ENCODE measurements at regions not wholly inside any gene's neighbourhood (a gene's known extent, or its start where the extent isn't known, plus 50 kb on each side); places are given as distances from the start of the nearest gene placed in this dataset.

- Mint-ChIP-seq H3K27ac (ENCODE audit: unreplicated experiment) (no peak overlapping the region), H3K27me3 (ENCODE audit: unreplicated experiment) (no peaks in the 10 kb centered on the region), H3K9me3 (ENCODE audit: unreplicated experiment) (no peaks in the 10 kb centered on the region), H3K4me1 (ENCODE audit: unreplicated experiment) (no peaks in the 10 kb centered on the region), H3K36me3 (ENCODE audit: unreplicated experiment) (no peaks in the 10 kb centered on the region), H3K4me3 (ENCODE audit: unreplicated experiment) (no peak overlapping the region)
- no peak for DNase-seq (ENCODE audit: extremely low spot score, unreplicated experiment)
- no peak for TF ChIP-seq CTCF (IDR thresholded peaks at IDR 0.05)
These were observed 1085.3 kb upstream of the PCDH10 start for GRCh38 chr4:132063829-132064228.

GRCh38 chr4:132065940-132066495, 1083.1 kb upstream of the PCDH10 start:
- DNase-seq (ENCODE audit: extremely low spot score, unreplicated experiment) = no peak
- Mint-ChIP-seq H3K27me3 (ENCODE audit: unreplicated experiment) (no peaks in the 10 kb centered on the region), H3K9me3 (ENCODE audit: unreplicated experiment) (no peaks in the 10 kb centered on the region), H3K4me3 (ENCODE audit: unreplicated experiment) (no peak overlapping the region), H3K4me1 (ENCODE audit: unreplicated experiment) (no peaks in the 10 kb centered on the region), H3K36me3 (ENCODE audit: unreplicated experiment) (no peaks in the 10 kb centered on the region), H3K27ac (ENCODE audit: unreplicated experiment) (no peak overlapping the region)
- no peak for TF ChIP-seq CTCF (IDR thresholded peaks at IDR 0.05)

GRCh38 chr4:132071815-132072214, 1077.3 kb upstream of the PCDH10 start:
- no peaks in the 10 kb centered on the region for H3K4me1 Mint-ChIP-seq (ENCODE audit: unreplicated experiment)
- no peak overlapping the region for H3K4me3 Mint-ChIP-seq (ENCODE audit: unreplicated experiment)
- H3K9me3 Mint-ChIP-seq (ENCODE audit: unreplicated experiment) = no peaks in the 10 kb centered on the region
- DNase-seq (ENCODE audit: extremely low spot score, unreplicated experiment) = no peak
- no peak overlapping the region for H3K27ac Mint-ChIP-seq (ENCODE audit: unreplicated experiment)
- no peak for TF ChIP-seq CTCF (IDR thresholded peaks at IDR 0.05)
- H3K36me3 Mint-ChIP-seq (ENCODE audit: unreplicated experiment) = no peaks in the 10 kb centered on the region
- no peaks in the 10 kb centered on the region for H3K27me3 Mint-ChIP-seq (ENCODE audit: unreplicated experiment)

GRCh38 chr4:132076829-132077228, 1072.3 kb upstream of the PCDH10 start:
- Mint-ChIP-seq H3K36me3 (ENCODE audit: unreplicated experiment) (no peaks in the 10 kb centered on the region), H3K27me3 (ENCODE audit: unreplicated experiment) (no peaks in the 10 kb centered on the region), H3K4me3 (ENCODE audit: unreplicated experiment) (no peak overlapping the region), H3K9me3 (ENCODE audit: unreplicated experiment) (no peaks in the 10 kb centered on the region), H3K27ac (ENCODE audit: unreplicated experiment) (no peak overlapping the region), H3K4me1 (ENCODE audit: unreplicated experiment) (no peaks in the 10 kb centered on the region)
- TF ChIP-seq CTCF (IDR thresholded peaks at IDR 0.05) = no peak
- no peak for DNase-seq (ENCODE audit: extremely low spot score, unreplicated experiment)

GRCh38 chr4:132085105-132085504, 1064.0 kb upstream of the PCDH10 start:
- Mint-ChIP-seq H3K4me3 (ENCODE audit: unreplicated experiment) (no peak overlapping the region), H3K27ac (ENCODE audit: unreplicated experiment) (no peak overlapping the region), H3K27me3 (ENCODE audit: unreplicated experiment) (no peaks in the 10 kb centered on the region)

More at GRCh38 chr4:132085105-132085504, 1064.0 kb upstream of the PCDH10 start:
- TF ChIP-seq CTCF (IDR thresholded peaks at IDR 0.05) = no peak
- no peak for DNase-seq (ENCODE audit: extremely low spot score, unreplicated experiment)
- H3K4me1 Mint-ChIP-seq (ENCODE audit: unreplicated experiment) = no peaks in the 10 kb centered on the region
- no peaks in the 10 kb centered on the region for H3K36me3 Mint-ChIP-seq (ENCODE audit: unreplicated experiment)
- peaks cover 12% of the 10 kb centered on the region for H3K9me3 Mint-ChIP-seq (ENCODE audit: unreplicated experiment)

All from osteocyte (in vitro differentiated cells).